IMR-90 (cell line): ENCODE measurements at regions not wholly inside any gene's neighbourhood (a gene's known extent, or its start where the extent isn't known, plus 50 kb on each side); places are given as distances from the start of the nearest gene placed in this dataset.

Experiments
- ATAC-seq: fragments of 200-7000 bp; cut with Tn5 transposase; 2 replicates; pipeline ENCODE4 v1.9.1; 2020; ENCODE audit warnings: low read depth, mild to moderate bottlenecking, moderate library complexity
- BruUV-seq: library from RNA; stranded (reverse); fragments of 400-500 nt; replicated peaks from 2 replicates; lab custom pipeline; 2021; lab: Mats Ljungman, UMichigan
- CTCF ChIA-PET: fragments of 300-600 bp; formaldehyde crosslinking; extraction: SDS; loops from one replicate; lab custom pipeline; 2021; ENCODE audit warnings: antibody characterized with exemption; lab: Yijun Ruan, JAX
- POLR2A ChIA-PET: fragments of 300-600 bp; sonication (Branson Sonifier 250); formaldehyde crosslinking; loops from one replicate; lab custom pipeline; 2022; ENCODE audit warnings: antibody characterized with exemption; ENCODE audit not compliant: unreplicated experiment; lab: Charles Lee
- DNase-seq: peaks from one replicate; pipeline ENCODE4 v3.0.0; 2013
- H2AFZ ChIP-seq: replicated peaks from 2 replicates; pipeline ENCODE3; 2013; ENCODE audit warnings: low read length, mild to moderate bottlenecking; ENCODE audit not compliant: poor library complexity
- H2AK5ac ChIP-seq: 2 replicates; pipeline ENCODE4 v1.6.1; 2013; ENCODE audit warnings: low read depth, low read length, inconsistent platforms
- H2AK9ac ChIP-seq: replicated peaks from 2 replicates; pipeline ENCODE3; 2013; ENCODE audit warnings: mild to moderate bottlenecking, low read depth, low read length, moderate library complexity; ENCODE audit not compliant: poor library complexity
- H2BK120ac ChIP-seq: 2 replicates; pipeline ENCODE4 v1.6.1; 2013; ENCODE audit warnings: low read depth, low read length, inconsistent platforms
- H2BK15ac ChIP-seq: 3 replicates; pipeline ENCODE4 v1.6.1; 2013; ENCODE audit warnings: low read depth, low read length, inconsistent platforms
- H2BK20ac ChIP-seq: 2 replicates; pipeline ENCODE4 v1.6.1; 2013; ENCODE audit warnings: low read depth, mild to moderate bottlenecking, inconsistent platforms, low read length, moderate library complexity
- H2BK5ac ChIP-seq: 2 replicates; pipeline ENCODE4 v1.6.1; 2013; ENCODE audit warnings: mild to moderate bottlenecking, low read depth, low read length, inconsistent platforms; ENCODE audit not compliant: poor library complexity, severe bottlenecking
- H3K14ac ChIP-seq: replicated peaks from 2 replicates; pipeline ENCODE4 v1.6.1; 2013; ENCODE audit warnings: low read depth, low read length, inconsistent platforms
- H3K18ac ChIP-seq: 2 replicates; pipeline ENCODE4 v1.6.1; 2013; ENCODE audit warnings: low read depth, low read length, control low read depth
- H3K23ac ChIP-seq: 2 replicates; pipeline ENCODE4 v1.6.1; 2013; ENCODE audit warnings: low read depth, low read length, inconsistent platforms
- H3K27ac ChIP-seq: 2 replicates; pipeline ENCODE4 v1.5.1; 2013; ENCODE audit warnings: mild to moderate bottlenecking, control low read depth, low read length; ENCODE audit not compliant: insufficient read depth
- H3K27me3 ChIP-seq: 2 replicates; pipeline ENCODE4 v1.6.1; 2013; ENCODE audit warnings: low read length; ENCODE audit not compliant: control insufficient read depth, insufficient read depth
- H3K36me3 ChIP-seq: 2 replicates; pipeline ENCODE4 v1.6.1; 2013; ENCODE audit warnings: low read length, mixed read lengths; ENCODE audit not compliant: control insufficient read depth, insufficient read depth
- H3K4ac ChIP-seq: 2 replicates; pipeline ENCODE4 v1.6.1; 2013; ENCODE audit warnings: low read depth, low read length, inconsistent platforms
- H3K4me1 ChIP-seq: 2 replicates; pipeline ENCODE4 v1.6.1; 2013; ENCODE audit warnings: low read length, mixed read lengths; ENCODE audit not compliant: control insufficient read depth, insufficient read depth
- H3K4me2 ChIP-seq: 2 replicates; pipeline ENCODE4 v1.6.1; 2013; ENCODE audit warnings: low read depth, mild to moderate bottlenecking, control low read depth, low read length, moderate library complexity
- H3K4me3 ChIP-seq: 2 replicates; pipeline ENCODE4 v1.5.1; 2013; ENCODE audit warnings: low read depth, mild to moderate bottlenecking, control low read depth, low read length, moderate library complexity; ENCODE audit not compliant: insufficient read depth
- H3K56ac ChIP-seq: 2 replicates; pipeline ENCODE4 v1.6.1; 2013; ENCODE audit warnings: low read length, inconsistent platforms; ENCODE audit not compliant: insufficient read depth; ENCODE audit errors: extremely low read depth
- H3K79me1 ChIP-seq, 2 experiments: 2 replicates each; pipeline ENCODE4 v1.6.1; 2013; ENCODE audit warnings: low read length in 2 of 2, inconsistent platforms in 1 of 2, low read depth in 1 of 2
- H3K9ac ChIP-seq: 2 replicates; pipeline ENCODE4 v1.6.1; 2013; ENCODE audit warnings: low read depth, low read length, control low read depth
- H3K9me1 ChIP-seq: 2 replicates; pipeline ENCODE4 v1.6.1; 2013; ENCODE audit warnings: low read length, inconsistent platforms; ENCODE audit not compliant: insufficient read depth
- H3K9me3 ChIP-seq: 2 replicates; pipeline ENCODE4 v1.6.1; 2013; ENCODE audit warnings: low read length; ENCODE audit not compliant: control insufficient read depth, insufficient read depth
- H4K20me1 ChIP-seq: 2 replicates; pipeline ENCODE4 v1.6.1; 2013; ENCODE audit warnings: low read length, inconsistent platforms; ENCODE audit not compliant: insufficient read depth
- H4K5ac ChIP-seq: 2 replicates; pipeline ENCODE4 v1.6.1; 2013; ENCODE audit warnings: mild to moderate bottlenecking, low read depth, low read length, control low read depth
- H4K8ac ChIP-seq, 2 experiments: 2 replicates each; pipeline ENCODE4 v1.6.1; 2013; ENCODE audit warnings: low read depth in 2 of 2, low read length in 2 of 2, control low read depth in 1 of 2, inconsistent platforms in 1 of 2
- H4K91ac ChIP-seq: 2 replicates; pipeline ENCODE4 v1.6.1; 2013; ENCODE audit warnings: low read depth, low read length, inconsistent platforms; ENCODE audit not compliant: insufficient read depth
- BHLHE40 ChIP-seq: fragments of 150-350 bp; IDR thresholded peaks from 2 replicates; pipeline ENCODE4 v1.6.1; 2016; ENCODE audit warnings: mild to moderate bottlenecking, low read depth, low read length
- CEBPB ChIP-seq: IDR thresholded peaks from 2 replicates; pipeline ENCODE4 v1.6.1; 2012; ENCODE audit warnings: low read depth, low read length, improper control_type of control experiment
- CHD1 ChIP-seq: IDR thresholded peaks from 2 replicates; pipeline ENCODE4 v1.6.1; 2012; ENCODE audit warnings: low read depth, low read length, improper control_type of control experiment
- CTCF ChIP-seq: conservative IDR thresholded peaks from 2 replicates; pipeline ENCODE4 v1.5.1; 2012; ENCODE audit warnings: mild to moderate bottlenecking, low read depth, low read length, improper control_type of control experiment
- ELK1 ChIP-seq: fragments of 150-350 bp; IDR thresholded peaks from 2 replicates; pipeline ENCODE4 v1.6.1; 2016; ENCODE audit warnings: low read depth, mild to moderate bottlenecking, low read length, moderate library complexity, borderline replicate concordance
- FOS ChIP-seq: fragments of 150-350 bp; IDR thresholded peaks from 2 replicates; pipeline ENCODE4 v1.6.1; 2016; ENCODE audit warnings: low read depth, low read length
- MAFK ChIP-seq: IDR thresholded peaks from 2 replicates; pipeline ENCODE4 v1.6.1; 2012; ENCODE audit warnings: low read depth, low read length, improper control_type of control experiment
- MAZ ChIP-seq: IDR thresholded peaks from 2 replicates; pipeline ENCODE4 v1.6.1; 2012; ENCODE audit warnings: low read depth, mild to moderate bottlenecking, low read length, improper control_type of control experiment, moderate library complexity, borderline replicate concordance
- MXI1 ChIP-seq: IDR thresholded peaks from 2 replicates; pipeline ENCODE4 v1.6.1; 2012; ENCODE audit warnings: low read depth, mild to moderate bottlenecking, low read length, moderate library complexity, borderline replicate concordance
- NFE2L2 ChIP-seq: fragments of 150-350 bp; IDR thresholded peaks from 2 replicates; pipeline ENCODE4 v1.6.1; 2016; ENCODE audit warnings: low read depth, mild to moderate bottlenecking, low read length
- POLR2A ChIP-seq: IDR thresholded peaks from 2 replicates; pipeline ENCODE4 v1.6.1; 2012; ENCODE audit warnings: mild to moderate bottlenecking, low read depth, low read length
- RAD21 ChIP-seq: IDR thresholded peaks from 2 replicates; pipeline ENCODE4 v1.6.1; 2012; ENCODE audit warnings: low read length, improper control_type of control experiment
- RCOR1 ChIP-seq: IDR thresholded peaks from 2 replicates; pipeline ENCODE4 v1.6.1; 2012; ENCODE audit warnings: mild to moderate bottlenecking, low read length, improper control_type of control experiment; ENCODE audit not compliant: insufficient replicate concordance
- RFX5 ChIP-seq: IDR thresholded peaks from 2 replicates; pipeline ENCODE4 v1.8.0; 2012; ENCODE audit warnings: low read depth, mild to moderate bottlenecking, low read length, moderate library complexity
- SMC3 ChIP-seq: fragments of 150-350 bp; IDR thresholded peaks from 2 replicates; pipeline ENCODE4 v1.6.1; 2016; ENCODE audit warnings: low read depth, mild to moderate bottlenecking, antibody characterized with exemption, low read length, moderate library complexity
- USF2 ChIP-seq: fragments of 150-350 bp; IDR thresholded peaks from 2 replicates; pipeline ENCODE4 v1.6.1; 2017; ENCODE audit warnings: mild to moderate bottlenecking, antibody characterized with exemption, low read length, low read depth
- dilution Hi-C: fragments of 300-500 bp; cut with HindIII; formaldehyde crosslinking; loops from one replicate; pipeline ENCODE4 v1.14.3; 2018; ENCODE audit warnings: low sequenced_read_pairs; ENCODE audit not compliant: unreplicated experiment
- in situ Hi-C: fragments of 300-500 bp; cut with MboI; formaldehyde crosslinking; loops from 3 replicates; pipeline ENCODE4 v1.14.3; 2019; ENCODE audit warnings: low sequenced_read_pairs, inconsistent platforms, mixed read lengths
- intact Hi-C: fragments of 100-400 bp; cut with micrococcal nuclease; formaldehyde crosslinking; loops from 2 replicates; pipeline ENCODE4 v1.10.0; 2022

- Histone ChIP-seq H4K20me1 (no peaks in the 10 kb centered on the region), H3K56ac (no peak overlapping the region), H3K36me3 (peaks cover 1% of the 10 kb centered on the region; the same call in 1 of the 2 replicates), H3K9ac (no peak overlapping the region), H3K27ac (no peak overlapping the region), H3K9me1 (0 out of 2 replicates have a peak, but pooled peaks cover 2% of the 10 kb centered on the region), H2AFZ (no peak overlapping the region), H2AK5ac (no peak overlapping the region), H2BK5ac (no peak overlapping the region), H4K91ac (no peak overlapping the region), H2BK20ac (no peak overlapping the region), H2AK9ac (no peak overlapping the region), H2BK15ac (no peak overlapping the region), H3K79me1 (peaks cover 3 to 6% of the 10 kb centered on the region in 2 experiments; a peak in 1 of 4 replicates), H3K14ac (no peak overlapping the region), H4K5ac (no peak overlapping the region), H3K4me3 (no peak overlapping the region), H4K8ac (no peak overlapping the region), H3K9me3 (no peaks in the 10 kb centered on the region), H2BK120ac (no peak overlapping the region), H3K27me3 (no peaks in the 10 kb centered on the region), H3K4me1 (no peaks in the 10 kb centered on the region), H3K4ac (no peak overlapping the region), H3K18ac (no peak overlapping the region), H3K23ac (no peak overlapping the region), H3K4me2 (no peak overlapping the region)
- in situ Hi-C loops, result no loop called here
- DNase-seq, result no peak
- ChIA-PET POLR2A (no interaction called here), CTCF (interaction anchor here (0.7 kb wide), 1 partner anchor 76 kb away, joined by 3 read pairs; no protein-coding TSS in a partner anchor)
- BruUV-seq, result no TSS peak
- no peak for TF ChIP-seq MAFK
- TF ChIP-seq CTCF, result no peak
- no peak for TF ChIP-seq MAZ
- no peak for TF ChIP-seq CEBPB
- no peak for TF ChIP-seq NFE2L2
- TF ChIP-seq FOS, result no peak
- no peak for TF ChIP-seq MXI1
- no peak for TF ChIP-seq RCOR1
- TF ChIP-seq CHD1, result no peak
- TF ChIP-seq RFX5, result no peak
- TF ChIP-seq RAD21, result no peak
- no peak for TF ChIP-seq BHLHE40
- no peak for TF ChIP-seq SMC3
- no peak for TF ChIP-seq POLR2A
- no peak for TF ChIP-seq USF2
- no peak for TF ChIP-seq ELK1
- no peak for ATAC-seq
- intact Hi-C loops, result no loop called here
- dilution Hi-C loops, result no loop called here
Observed at GRCh38 chr6:77356821-77357220, 106.5 kb downstream of the HTR1B start.
